Ascending aorta (tissue), 2 donors: ENCODE measurements at regions not wholly inside any gene's neighbourhood (a gene's known extent, or its start where the extent isn't known, plus 50 kb on each side); places are given as distances from the start of the nearest gene placed in this dataset.

Source experiments
- DNase-seq, 2 donors: peaks; one replicate each; pipeline ENCODE4 v3.0.0-alpha.2; 2019; ENCODE audit warnings: low spot score in 2 of 2
- H3K27ac ChIP-seq, 2 donors: fragments of 200-600 bp; sonication (generic); one replicate each; pipeline ENCODE4 v1.5.1; 2016 to 2017; ENCODE audit warnings: mild to moderate bottlenecking in 1 of 2
- H3K27me3 ChIP-seq: fragments of 200-600 bp; sonication (generic); one replicate; pipeline ENCODE4 v1.5.1; 2017
- H3K36me3 ChIP-seq, 2 donors: fragments of 200-600 bp; sonication (generic); one replicate each; pipeline ENCODE4 v1.5.1; 2016
- H3K4me1 ChIP-seq, 2 donors: fragments of 200-600 bp; sonication (generic); one replicate each; pipeline ENCODE4 v1.5.1; 2016 to 2017; ENCODE audit warnings: mild to moderate bottlenecking in 1 of 2
- H3K4me3 ChIP-seq, 2 donors: fragments of 200-600 bp; sonication (generic); one replicate each; pipeline ENCODE4 v1.5.1; 2016 to 2017; ENCODE audit warnings: mild to moderate bottlenecking in 1 of 2
- H3K9me3 ChIP-seq, 2 donors: fragments of 200-600 bp; sonication (generic); one replicate each; pipeline ENCODE4 v1.5.1; 2016
- CTCF ChIP-seq, 3 experiments: fragments of 200-600 bp in 2 of 3; fragments of 450-650 bp in 1 of 3; sonication (generic) in 2 of 3; IDR thresholded peaks; one replicate each; pipeline ENCODE4 v1.5.1; 2016 to 2019; ENCODE audit warnings: antibody characterized with exemption in 3 of 3, mild to moderate bottlenecking in 1 of 3, moderate library complexity in 1 of 3
- intact Hi-C: fragments of 100-400 bp; cut with DNase I; formaldehyde crosslinking; loops from one replicate; pipeline ENCODE4 v1.15.1; 2023

GRCh38 chr14:61196034-61196433, 85.1 kb downstream of the TMEM30B start:
- Histone ChIP-seq H3K27me3 (no peaks in the 10 kb centered on the region), H3K36me3 (no peaks in the 10 kb centered on the region), H3K9me3 (no peaks in the 10 kb centered on the region), H3K4me3 (no peak overlapping the region), H3K4me1 (no peaks in the 10 kb centered on the region), H3K27ac (no peak overlapping the region)
- no peak for TF ChIP-seq CTCF (IDR thresholded peaks at IDR 0.05)
- DNase-seq: no peak
- intact Hi-C loops: loop anchor here (10.0 kb wide), 1 partner anchor 461 kb away; the partner anchor contains the start of gene MNAT1

GRCh38 chr14:61193476-61193875, 87.7 kb downstream of the TMEM30B start:
- Histone ChIP-seq H3K27ac (no peak overlapping the region), H3K4me3 (no peak overlapping the region), H3K9me3 (no peaks in the 10 kb centered on the region), H3K36me3 (no peaks in the 10 kb centered on the region), H3K4me1 (no peaks in the 10 kb centered on the region), H3K27me3 (no peaks in the 10 kb centered on the region)
- no peak for TF ChIP-seq CTCF (IDR thresholded peaks at IDR 0.05)
- intact Hi-C loops: loop anchor here (10.0 kb wide), 1 partner anchor 459 kb away; the partner anchor contains the start of gene MNAT1
- no peak for DNase-seq

- intact Hi-C loops: loop anchor here (10.0 kb wide), 1 partner anchor 458 kb away; the partner anchor contains the start of gene MNAT1
- Histone ChIP-seq H3K36me3 (no peaks in the 10 kb centered on the region), H3K27me3 (no peaks in the 10 kb centered on the region), H3K4me1 (peaks cover 2 to 3% of the 10 kb centered on the region in 2 donors), H3K9me3 (no peaks in the 10 kb centered on the region), H3K4me3 (no peak overlapping the region), H3K27ac (no peak overlapping the region)
- no peak for DNase-seq
- TF ChIP-seq CTCF (IDR thresholded peaks at IDR 0.05): no peak
Measured at GRCh38 chr14:61192989-61193388, 88.1 kb downstream of the TMEM30B start.

- intact Hi-C loops: loop anchor here (10.0 kb wide), 1 partner anchor 457 kb away; the partner anchor contains the start of gene MNAT1
- H3K36me3 ChIP-seq: no peaks in the 10 kb centered on the region
- no peak for DNase-seq
- peaks cover 8 to 9% of the 10 kb centered on the region in 2 donors for H3K4me1 ChIP-seq
- H3K27me3 ChIP-seq: no peaks in the 10 kb centered on the region
- no peak overlapping the region for H3K4me3 ChIP-seq
- H3K9me3 ChIP-seq: no peaks in the 10 kb centered on the region
- no peak overlapping the region for H3K27ac ChIP-seq
- no peak for TF ChIP-seq CTCF (IDR thresholded peaks at IDR 0.05)
Measured at GRCh38 chr14:61191733-61192132, 89.4 kb downstream of the TMEM30B start.

GRCh38 chr14:61190341-61190740, 90.8 kb downstream of the TMEM30B start:
- H3K36me3 ChIP-seq: no peaks in the 10 kb centered on the region
- intact Hi-C loops: loop anchor here (10.0 kb wide), 1 partner anchor 456 kb away; the partner anchor contains the start of gene MNAT1
- H3K27me3 ChIP-seq: no peaks in the 10 kb centered on the region
- H3K4me3 ChIP-seq: no peak overlapping the region
- peaks cover 8 to 13% of the 10 kb centered on the region in 2 donors for H3K4me1 ChIP-seq
- H3K9me3 ChIP-seq: no peaks in the 10 kb centered on the region
- DNase-seq: no peak
- TF ChIP-seq CTCF (IDR thresholded peaks at IDR 0.05): no peak
- peak overlapping the region in 1 of 2 donors; percentile 1 for H3K27ac ChIP-seq
